Endothelial cell of umbilical vein (primary cell): ENCODE measurements at regions not wholly inside any gene's neighbourhood (a gene's known extent, or its start where the extent isn't known, plus 50 kb on each side); places are given as distances from the start of the nearest gene placed in this dataset.

Source experiments
- BruUV-seq: library from RNA; stranded (reverse); fragments of 400-500 nt; replicated peaks from 2 replicates; lab custom pipeline; 2021; lab: Mats Ljungman, UMichigan
- CTCF ChIA-PET: fragments of 300-600, 350-600 bp; sonication (Branson Sonifier 250); formaldehyde crosslinking; loops from one replicate; lab custom pipeline; 2021; ENCODE audit warnings: antibody characterized with exemption, inconsistent platforms; lab: Charles Lee
- POLR2A ChIA-PET: fragments of 300-600, 350-600 bp; sonication (Branson Sonifier 250); formaldehyde crosslinking; loops from one replicate; lab custom pipeline; 2021; ENCODE audit warnings: antibody characterized with exemption, inconsistent platforms; lab: Charles Lee
- DNase-seq: peaks from one replicate; pipeline ENCODE4 v3.0.0-alpha.2; 2011; ENCODE audit warnings: low read depth, low spot score
- FAIRE-seq: peaks from 2 replicates; lab custom pipeline; 2011; peaks lifted over from hg19 to GRCh38; lab: Jason Lieb, UNC
- H2AFZ ChIP-seq: 2 replicates; pipeline ENCODE4 v1.6.0; 2012; ENCODE audit warnings: low read depth, low read length, control low read depth, inconsistent platforms
- H3K27ac ChIP-seq: 2 replicates; pipeline ENCODE4 v1.5.1; 2011; ENCODE audit warnings: low read depth, mild to moderate bottlenecking, control low read depth, low read length, moderate library complexity; ENCODE audit not compliant: insufficient read depth
- H3K27me3 ChIP-seq, 2 experiments: 2 replicates each; pipeline versions ENCODE4 v1.6.0 to v1.6.1; 2011; ENCODE audit warnings: low read length in 2 of 2, mixed read lengths in 1 of 2; ENCODE audit not compliant: control insufficient read depth in 2 of 2, insufficient read depth in 2 of 2
- H3K36me3 ChIP-seq, 2 experiments: 2 replicates in 1 of 2; 3 replicates in 1 of 2; pipeline ENCODE4 v1.5.1; 2011; ENCODE audit warnings: low read length in 2 of 2, mild to moderate bottlenecking in 1 of 2, moderate library complexity in 1 of 2; ENCODE audit not compliant: control insufficient read depth in 2 of 2, insufficient read depth in 2 of 2; ENCODE audit errors: extremely low read depth in 1 of 2
- H3K4me1 ChIP-seq: 3 replicates; pipeline ENCODE4 v1.5.1; 2011; ENCODE audit warnings: mild to moderate bottlenecking, low read length; ENCODE audit not compliant: control insufficient read depth, insufficient read depth; ENCODE audit errors: extremely low read depth
- H3K4me2 ChIP-seq: 2 replicates; pipeline ENCODE4 v1.6.1; 2011; ENCODE audit warnings: low read length, control low read depth, mixed read lengths; ENCODE audit not compliant: insufficient read depth
- H3K4me3 ChIP-seq, 3 experiments: fragments of 200-600 bp in 1 of 3; sonication (generic), shearing (Covaris generic) in 1 of 3; replicated peaks in 1 of 3; 2 replicates each; pipeline ENCODE4 v1.5.1; 2011 to 2016; ENCODE audit warnings: control low read depth in 3 of 3, low read length in 3 of 3, mild to moderate bottlenecking in 2 of 3, inconsistent platforms in 1 of 3, low read depth in 1 of 3, moderate library complexity in 1 of 3; ENCODE audit not compliant: insufficient read depth in 1 of 3
- H3K79me2 ChIP-seq: 2 replicates; pipeline ENCODE4 v1.6.0; 2012; ENCODE audit warnings: low read length, inconsistent platforms; ENCODE audit not compliant: control insufficient read depth, insufficient read depth
- H3K9ac ChIP-seq: replicated peaks from 2 replicates; pipeline ENCODE3; 2011; ENCODE audit warnings: low read length, control low read depth; ENCODE audit not compliant: insufficient read depth; ENCODE audit errors: extremely low read depth
- H3K9me1 ChIP-seq: replicated peaks from 3 replicates; pipeline ENCODE4 v1.6.0; 2011; ENCODE audit warnings: mild to moderate bottlenecking, low read length; ENCODE audit not compliant: control insufficient read depth, insufficient read depth; ENCODE audit errors: extremely low read depth
- H3K9me3 ChIP-seq: replicated peaks from 2 replicates; pipeline ENCODE4 v1.5.1; 2012; ENCODE audit warnings: low read length, inconsistent platforms; ENCODE audit not compliant: control insufficient read depth, insufficient read depth
- H4K20me1 ChIP-seq: replicated peaks from 2 replicates; pipeline ENCODE3; 2011; ENCODE audit warnings: mild to moderate bottlenecking, low read length; ENCODE audit not compliant: control insufficient read depth, insufficient read depth; ENCODE audit errors: extremely low read depth
- EZH2 ChIP-seq: IDR thresholded peaks from 2 replicates; pipeline ENCODE4 v1.6.1; 2012; ENCODE audit warnings: borderline replicate concordance, low read depth, mild to moderate bottlenecking, moderate library complexity, low read length, inconsistent platforms; ENCODE audit not compliant: severe bottlenecking
- FOS ChIP-seq: IDR thresholded peaks from 2 replicates; pipeline ENCODE4 v1.6.1; 2011; ENCODE audit warnings: mild to moderate bottlenecking, low read length, moderate library complexity, borderline replicate concordance; ENCODE audit not compliant: insufficient read depth
- GATA2 ChIP-seq: IDR thresholded peaks from 2 replicates; pipeline ENCODE4 v1.7.0; 2011; ENCODE audit warnings: low read depth, mild to moderate bottlenecking, moderate library complexity, mixed read lengths, low read length; ENCODE audit not compliant: insufficient read length, insufficient read depth
- JUN ChIP-seq: IDR thresholded peaks from 2 replicates; pipeline ENCODE4 v1.6.1; 2011; ENCODE audit warnings: borderline replicate concordance, low read depth; ENCODE audit not compliant: insufficient read length, insufficient read depth
- MYC ChIP-seq: IDR thresholded peaks from one replicate; pipeline ENCODE4 v1.6.1; 2011; ENCODE audit warnings: mild to moderate bottlenecking, low read depth, low read length
- POLR2A ChIP-seq: IDR thresholded peaks from 2 replicates; pipeline ENCODE4 v1.6.1; 2012; ENCODE audit warnings: low read depth, mild to moderate bottlenecking, control low read depth, low read length
- POLR2AphosphoS5 ChIP-seq: IDR thresholded peaks from 2 replicates; pipeline ENCODE4 v1.6.1; 2012; ENCODE audit warnings: low read depth, mild to moderate bottlenecking, control low read depth, low read length, moderate library complexity; ENCODE audit not compliant: insufficient read depth
- dilution Hi-C: fragments of 300-500 bp; cut with MboI; formaldehyde crosslinking; loops from one replicate; pipeline ENCODE4 v1.15.0; 2019; ENCODE audit warnings: low sequenced_read_pairs; ENCODE audit not compliant: extremely low pct_ligation_motif_present
- intact Hi-C: fragments of 100-400 bp; cut with micrococcal nuclease; formaldehyde crosslinking; loops from one replicate; pipeline ENCODE4 v1.10.0; 2022
- TF ChIP-seq, protein P1 (sequence below), 2 donors: IDR thresholded peaks; 1 replicate in 1 of 2; 2 replicates in 1 of 2; pipeline ENCODE4 v1.5.1; 2011; ENCODE audit warnings: low read length in 2 of 2, mild to moderate bottlenecking in 2 of 2, moderate library complexity in 2 of 2, control low read depth in 1 of 2, inconsistent platforms in 1 of 2, low read depth in 1 of 2; ENCODE audit not compliant: insufficient read depth in 1 of 2; ENCODE audit errors: extremely low read depth in 1 of 2
- TF ChIP-seq, protein P2 (sequence below): IDR thresholded peaks from 2 replicates; pipeline ENCODE4 v1.6.1; 2011; ENCODE audit not compliant: insufficient read depth, insufficient read length

DNA sequence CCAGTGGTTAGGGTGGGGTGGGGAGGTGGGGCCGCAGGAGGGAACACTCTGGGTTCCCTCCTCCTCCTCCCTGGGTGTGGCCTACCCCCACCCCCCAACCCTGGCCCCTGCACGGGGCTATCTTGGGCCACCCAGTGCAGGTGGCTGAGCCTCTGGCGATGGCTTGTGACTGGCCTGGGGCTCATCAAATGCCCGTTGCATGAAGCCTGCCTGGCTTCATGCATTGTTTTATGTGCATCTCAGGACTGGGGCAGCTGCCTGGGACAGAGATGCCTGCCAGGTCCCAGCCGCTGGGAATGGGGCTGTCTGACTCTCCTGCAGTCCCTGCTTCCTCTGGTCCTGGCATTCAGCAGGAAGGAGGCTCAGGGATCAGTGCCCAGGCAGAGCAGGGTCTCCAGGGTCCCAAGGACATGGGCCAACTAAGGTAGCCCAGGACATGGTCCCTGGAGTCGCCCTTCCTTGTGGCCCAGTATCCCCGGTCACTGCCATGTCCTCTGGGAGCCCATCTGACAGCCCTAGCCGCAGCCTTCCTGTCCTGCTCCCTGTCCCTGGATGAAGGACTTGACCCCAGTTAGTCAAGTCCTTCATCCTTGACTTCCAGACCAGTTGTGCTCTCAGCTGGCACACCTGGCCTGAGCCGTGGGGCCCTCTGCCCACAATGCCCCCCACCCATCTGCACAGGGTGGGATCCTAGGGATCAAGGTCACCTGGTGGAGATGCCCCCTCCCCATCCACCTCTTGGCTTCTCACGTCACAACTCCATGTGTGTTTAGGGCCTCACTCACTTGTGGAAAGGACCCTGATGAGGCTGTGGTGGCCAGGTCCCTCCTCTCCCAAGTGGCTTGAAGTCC, 112.1 kb upstream of the FGF3 start:
- no peak for FAIRE-seq

More for the DNA sequence above, 112.1 kb upstream of the FGF3 start:
- dilution Hi-C loops, result no loop called here
- Histone ChIP-seq H3K27me3 (peaks cover 6 to 9% of the 10 kb centered on the region in 2 experiments), H2AFZ (no peak overlapping the region), H3K9me3 (no peaks in the 10 kb centered on the region), H4K20me1 (no peaks in the 10 kb centered on the region), H3K4me3 (no peak overlapping the region), H3K27ac (no peak overlapping the region), H3K9me1 (no peaks in the 10 kb centered on the region), H3K79me2 (no peaks in the 10 kb centered on the region), H3K4me2 (no peak overlapping the region), H3K9ac (no peak overlapping the region), H3K36me3 (no peaks in the 10 kb centered on the region), H3K4me1 (no peaks in the 10 kb centered on the region)
- TF ChIP-seq, protein P1, sequence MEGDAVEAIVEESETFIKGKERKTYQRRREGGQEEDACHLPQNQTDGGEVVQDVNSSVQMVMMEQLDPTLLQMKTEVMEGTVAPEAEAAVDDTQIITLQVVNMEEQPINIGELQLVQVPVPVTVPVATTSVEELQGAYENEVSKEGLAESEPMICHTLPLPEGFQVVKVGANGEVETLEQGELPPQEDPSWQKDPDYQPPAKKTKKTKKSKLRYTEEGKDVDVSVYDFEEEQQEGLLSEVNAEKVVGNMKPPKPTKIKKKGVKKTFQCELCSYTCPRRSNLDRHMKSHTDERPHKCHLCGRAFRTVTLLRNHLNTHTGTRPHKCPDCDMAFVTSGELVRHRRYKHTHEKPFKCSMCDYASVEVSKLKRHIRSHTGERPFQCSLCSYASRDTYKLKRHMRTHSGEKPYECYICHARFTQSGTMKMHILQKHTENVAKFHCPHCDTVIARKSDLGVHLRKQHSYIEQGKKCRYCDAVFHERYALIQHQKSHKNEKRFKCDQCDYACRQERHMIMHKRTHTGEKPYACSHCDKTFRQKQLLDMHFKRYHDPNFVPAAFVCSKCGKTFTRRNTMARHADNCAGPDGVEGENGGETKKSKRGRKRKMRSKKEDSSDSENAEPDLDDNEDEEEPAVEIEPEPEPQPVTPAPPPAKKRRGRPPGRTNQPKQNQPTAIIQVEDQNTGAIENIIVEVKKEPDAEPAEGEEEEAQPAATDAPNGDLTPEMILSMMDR (IDR thresholded peaks at IDR 0.05; ENCODE audit: extremely low read depth in 1 of 2, insufficient read depth in 1 of 2, low read depth in 1 of 2, low read length in 2 of 2), result no peak
- TF ChIP-seq FOS, result no peak
- no peak for TF ChIP-seq MYC
- TF ChIP-seq JUN, result no peak
- TF ChIP-seq, protein P2, sequence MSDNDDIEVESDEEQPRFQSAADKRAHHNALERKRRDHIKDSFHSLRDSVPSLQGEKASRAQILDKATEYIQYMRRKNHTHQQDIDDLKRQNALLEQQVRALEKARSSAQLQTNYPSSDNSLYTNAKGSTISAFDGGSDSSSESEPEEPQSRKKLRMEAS, result no peak
- TF ChIP-seq EZH2, result no peak
- TF ChIP-seq POLR2AphosphoS5, result no peak
- TF ChIP-seq GATA2, result no peak
- no peak for TF ChIP-seq POLR2A
- ChIA-PET CTCF (interaction anchor here (1.1 kb wide), 1 partner anchor 12 kb away, joined by 6 read pairs; no protein-coding TSS in a partner anchor), POLR2A (no interaction called here)
- DNase-seq, result no peak
- intact Hi-C loops, result no loop called here
- BruUV-seq, result no TSS peak
